Subcutaneous abdominal adipose tissue (tissue), 5 donors: ENCODE measurements at regions not wholly inside any gene's neighbourhood (a gene's known extent, or its start where the extent isn't known, plus 50 kb on each side); places are given as distances from the start of the nearest gene placed in this dataset.

Experiments used
- H3K27ac ChIP-seq: one replicate; pipeline ENCODE4 v1.7.0; 2013; ENCODE audit warnings: low read depth, mild to moderate bottlenecking, inconsistent platforms, low read length, moderate library complexity
- H3K27me3 ChIP-seq, 5 donors: one replicate each; pipeline ENCODE4 v1.7.0; 2013; ENCODE audit warnings: low read length in 5 of 5, inconsistent platforms in 1 of 5; ENCODE audit not compliant: control insufficient read depth in 5 of 5, insufficient read depth in 4 of 5
- H3K36me3 ChIP-seq, 5 donors: one replicate each; pipeline ENCODE4 v1.7.0; 2013; ENCODE audit warnings: low read length in 5 of 5; ENCODE audit not compliant: control insufficient read depth in 5 of 5, insufficient read depth in 5 of 5
- H3K4me1 ChIP-seq, 5 donors: one replicate each; pipeline ENCODE4 v1.7.0; 2013; ENCODE audit warnings: low read length in 5 of 5, mild to moderate bottlenecking in 3 of 5, moderate library complexity in 1 of 5; ENCODE audit not compliant: control insufficient read depth in 5 of 5, insufficient read depth in 5 of 5
- H3K4me3 ChIP-seq, 5 donors: one replicate each; pipeline ENCODE4 v1.7.0; 2013; ENCODE audit warnings: low read length in 5 of 5, low read depth in 1 of 5
- H3K9ac ChIP-seq, 5 donors: one replicate each; pipeline ENCODE4 v1.7.0; 2013; ENCODE audit warnings: low read length in 5 of 5, mild to moderate bottlenecking in 4 of 5, moderate library complexity in 3 of 5
- H3K9me3 ChIP-seq, 5 donors: one replicate each; pipeline ENCODE4 v1.7.0; 2013; ENCODE audit warnings: low read length in 5 of 5; ENCODE audit not compliant: control insufficient read depth in 5 of 5
- donor health status: healthy.
- donor health status: healthy.
- donor health status: healthy.
- donor health status: healthy.
- donor health status: healthy.

DNA sequence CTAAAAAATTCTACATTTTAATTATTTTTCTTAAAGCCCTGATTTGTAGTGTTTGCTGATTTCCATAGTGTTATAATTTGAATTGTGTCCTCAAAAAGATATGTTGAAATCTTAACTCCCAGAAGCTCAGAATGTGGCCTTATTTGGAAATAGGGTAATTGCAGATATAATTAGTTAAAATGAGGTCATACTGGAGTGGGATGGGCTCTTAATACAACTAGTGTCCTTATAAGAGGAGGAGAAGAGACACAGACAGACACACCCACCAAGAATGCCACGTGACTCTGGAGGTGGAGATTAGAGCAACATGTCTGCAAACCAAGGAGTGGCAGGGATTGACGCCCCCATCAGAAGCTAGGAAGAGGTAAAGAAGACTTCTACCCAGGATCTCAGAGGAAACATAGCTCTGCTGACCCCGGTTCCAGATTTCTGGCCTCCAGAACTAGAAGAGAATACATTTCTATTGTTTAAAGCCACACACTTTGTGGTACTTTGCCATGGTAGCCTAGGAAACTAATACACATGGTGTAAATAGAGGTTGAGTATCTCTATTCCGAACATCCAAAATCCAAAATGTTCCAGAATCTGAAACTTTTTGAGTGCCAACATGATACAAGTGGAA lies 70.5 kb upstream of the IRF2 start:
- H3K36me3 ChIP-seq: no peaks in the 10 kb centered on the region
- H3K4me3 ChIP-seq: no peak overlapping the region
- no peak overlapping the region for H3K27ac ChIP-seq
- no peak overlapping the region for H3K9ac ChIP-seq
- H3K9me3 ChIP-seq: no peaks in the 10 kb centered on the region
- peaks cover 0 to 6% (median 2%) of the 10 kb centered on the region in 5 donors for H3K4me1 ChIP-seq
- H3K27me3 ChIP-seq: peaks cover 0 to 3% (median 0%) of the 10 kb centered on the region in 5 donors

DNA sequence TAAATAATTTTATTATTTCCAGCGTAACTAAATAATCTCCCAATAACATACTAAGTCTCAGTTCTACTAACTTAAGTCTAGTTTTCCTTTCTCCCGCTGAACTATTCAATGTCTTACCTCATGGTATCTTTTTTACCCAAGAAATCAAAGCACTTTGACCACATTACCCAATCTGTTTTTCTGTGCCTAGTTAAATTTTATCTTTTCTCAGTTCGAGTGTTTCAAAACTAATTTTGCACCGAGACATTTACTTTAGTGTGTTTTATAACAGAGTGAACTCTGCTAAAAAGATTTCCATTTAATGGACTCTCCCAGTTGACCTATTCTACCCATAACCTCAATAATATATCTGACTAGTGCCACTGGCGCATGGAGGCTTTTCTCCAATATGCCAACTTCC lies 67.6 kb upstream of the IRF2 start:
- H3K4me1 ChIP-seq: peaks cover 0 to 4% (median 2%) of the 10 kb centered on the region in 5 donors
- no peaks in the 10 kb centered on the region for H3K27me3 ChIP-seq
- H3K9me3 ChIP-seq: no peaks in the 10 kb centered on the region
- H3K36me3 ChIP-seq: no peaks in the 10 kb centered on the region
- no peak overlapping the region for H3K4me3 ChIP-seq
- no peak overlapping the region for H3K9ac ChIP-seq
- H3K27ac ChIP-seq: no peak overlapping the region

DNA sequence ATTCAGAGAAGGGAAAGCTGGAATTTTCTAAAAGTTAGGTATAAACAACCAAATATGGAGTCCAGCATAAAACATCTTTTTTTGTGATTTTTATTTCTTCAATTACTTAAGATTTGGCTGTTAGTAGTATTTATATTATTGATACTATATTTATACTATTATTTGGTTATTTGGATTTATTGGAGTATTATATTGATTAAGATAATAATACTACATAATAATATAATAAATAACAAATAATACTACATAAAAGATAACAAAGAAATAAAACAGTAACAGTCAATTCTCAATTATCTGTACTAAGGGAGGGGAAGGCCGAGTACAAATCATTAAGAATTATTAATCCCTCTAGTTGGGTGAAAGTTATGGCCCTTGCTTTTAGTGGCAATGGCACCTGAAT lies 66.0 kb upstream of the IRF2 start:
- Histone ChIP-seq H3K27me3 (no peaks in the 10 kb centered on the region), H3K36me3 (no peaks in the 10 kb centered on the region), H3K9me3 (no peaks in the 10 kb centered on the region), H3K4me3 (no peak overlapping the region), H3K9ac (no peak overlapping the region), H3K27ac (no peak overlapping the region), H3K4me1 (peaks cover 0 to 16% (median 15%) of the 10 kb centered on the region in 5 donors)

DNA sequence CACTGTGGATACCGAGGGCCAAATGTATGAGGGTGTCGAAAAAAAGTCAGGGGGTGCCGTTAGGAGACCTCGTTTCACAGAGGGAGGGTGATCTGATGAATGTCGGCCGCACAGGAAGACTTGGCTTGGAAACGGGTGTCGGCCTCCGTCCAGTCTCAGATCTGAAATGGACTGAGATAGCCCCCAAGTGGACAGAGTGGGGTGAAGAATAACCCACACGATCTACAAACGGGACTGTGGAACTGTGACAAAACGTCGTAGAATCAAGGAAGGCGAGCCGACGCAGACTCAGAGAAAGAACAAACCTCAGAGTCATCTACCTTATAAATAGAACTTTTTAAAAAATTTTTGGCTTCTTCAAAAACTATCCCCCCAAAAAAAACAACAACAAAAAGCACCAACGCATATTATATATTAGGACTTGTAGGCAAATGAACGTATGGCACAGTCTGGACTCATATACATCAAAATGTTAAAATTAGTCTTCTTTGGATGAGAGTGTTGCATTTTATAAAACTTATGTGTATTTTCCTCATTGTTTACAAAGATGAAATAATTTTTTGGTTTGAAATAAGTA lies 63.8 kb upstream of the IRF2 start:
- H3K4me3 ChIP-seq: peak overlapping the region; percentile 69 to 90 (median 85)
- H3K27ac ChIP-seq: peak overlapping the region; percentile 99
- peak overlapping the region; percentile 38 to 99 (median 92) for H3K9ac ChIP-seq
- no peaks in the 10 kb centered on the region for H3K27me3 ChIP-seq
- H3K4me1 ChIP-seq: peaks cover 0 to 27% (median 20%) of the 10 kb centered on the region in 5 donors
- no peaks in the 10 kb centered on the region for H3K9me3 ChIP-seq
- H3K36me3 ChIP-seq: no peaks in the 10 kb centered on the region

DNA sequence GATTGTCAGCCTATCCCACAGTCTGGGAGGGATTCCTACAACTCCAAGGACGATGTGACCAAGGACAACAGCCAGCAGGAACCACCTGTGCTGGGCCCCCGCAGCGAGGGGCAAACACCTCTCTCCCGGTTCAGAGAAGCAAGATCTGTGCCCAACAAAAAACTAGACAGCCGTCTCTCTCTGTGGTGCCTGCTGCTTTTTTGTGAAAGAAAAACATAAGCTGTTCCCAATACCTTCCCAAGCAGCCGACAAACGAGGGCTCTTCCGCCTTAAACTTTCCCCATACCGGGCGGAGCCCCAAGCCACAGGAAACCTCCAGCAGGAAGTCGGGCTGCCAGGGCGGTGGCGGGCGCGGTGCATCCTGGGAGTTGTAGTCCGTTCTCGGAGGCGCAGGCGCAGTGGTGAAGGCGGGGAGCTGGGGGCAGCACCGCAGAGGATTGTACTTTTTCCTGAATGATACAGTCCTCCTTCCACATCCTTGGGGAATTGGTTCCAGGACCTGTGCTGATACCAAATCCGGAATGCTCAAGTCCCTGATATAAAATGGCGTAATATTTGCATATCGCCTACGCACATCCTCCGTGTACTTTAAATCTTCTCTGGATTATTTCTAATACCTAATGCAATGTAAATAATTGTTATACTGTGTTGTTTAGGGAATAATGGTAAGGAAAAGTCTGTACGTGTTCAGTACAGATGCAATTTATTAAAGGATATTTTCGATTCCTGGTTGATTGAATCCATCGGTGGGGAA lies 63.1 kb upstream of the IRF2 start:
- no peaks in the 10 kb centered on the region for H3K36me3 ChIP-seq
- peak overlapping the region; percentile 99 for H3K27ac ChIP-seq

DNA sequence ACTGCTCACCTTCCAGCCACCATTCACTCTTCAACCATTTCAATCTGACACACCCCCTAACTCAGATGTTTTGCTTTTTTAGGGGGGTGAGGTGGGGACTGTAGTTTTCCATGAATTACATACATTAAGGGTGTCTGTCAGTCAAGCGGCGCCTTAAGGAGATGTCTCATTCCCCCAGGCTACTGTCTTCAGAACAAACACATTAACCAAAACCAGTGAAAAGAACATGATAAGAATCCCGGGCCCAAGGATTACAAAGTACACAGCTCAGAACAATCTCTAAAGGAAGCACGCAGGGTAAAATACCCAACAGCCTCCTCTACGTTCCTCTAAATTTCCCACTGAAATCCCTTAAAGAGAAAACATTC lies 62.5 kb upstream of the IRF2 start:
- H3K4me1 ChIP-seq: peaks cover 0 to 27% (median 20%) of the 10 kb centered on the region in 5 donors
- peak overlapping the region; percentile 69 to 94 (median 85) for H3K4me3 ChIP-seq
- H3K9me3 ChIP-seq: no peaks in the 10 kb centered on the region
- H3K27me3 ChIP-seq: no peaks in the 10 kb centered on the region
- H3K27ac ChIP-seq: peak overlapping the region; percentile 99
- no peaks in the 10 kb centered on the region for H3K36me3 ChIP-seq
- peak overlapping the region; percentile 78 to 99 (median 92) for H3K9ac ChIP-seq

More for the DNA sequence above, 63.1 kb upstream of the IRF2 start:
- Histone ChIP-seq H3K27me3 (no peaks in the 10 kb centered on the region), H3K4me3 (peak overlapping the region; percentile 69 to 94 (median 85)), H3K4me1 (peaks cover 0 to 27% (median 20%) of the 10 kb centered on the region in 5 donors), H3K9me3 (no peaks in the 10 kb centered on the region), H3K9ac (peak overlapping the region; percentile 78 to 99 (median 92))

DNA sequence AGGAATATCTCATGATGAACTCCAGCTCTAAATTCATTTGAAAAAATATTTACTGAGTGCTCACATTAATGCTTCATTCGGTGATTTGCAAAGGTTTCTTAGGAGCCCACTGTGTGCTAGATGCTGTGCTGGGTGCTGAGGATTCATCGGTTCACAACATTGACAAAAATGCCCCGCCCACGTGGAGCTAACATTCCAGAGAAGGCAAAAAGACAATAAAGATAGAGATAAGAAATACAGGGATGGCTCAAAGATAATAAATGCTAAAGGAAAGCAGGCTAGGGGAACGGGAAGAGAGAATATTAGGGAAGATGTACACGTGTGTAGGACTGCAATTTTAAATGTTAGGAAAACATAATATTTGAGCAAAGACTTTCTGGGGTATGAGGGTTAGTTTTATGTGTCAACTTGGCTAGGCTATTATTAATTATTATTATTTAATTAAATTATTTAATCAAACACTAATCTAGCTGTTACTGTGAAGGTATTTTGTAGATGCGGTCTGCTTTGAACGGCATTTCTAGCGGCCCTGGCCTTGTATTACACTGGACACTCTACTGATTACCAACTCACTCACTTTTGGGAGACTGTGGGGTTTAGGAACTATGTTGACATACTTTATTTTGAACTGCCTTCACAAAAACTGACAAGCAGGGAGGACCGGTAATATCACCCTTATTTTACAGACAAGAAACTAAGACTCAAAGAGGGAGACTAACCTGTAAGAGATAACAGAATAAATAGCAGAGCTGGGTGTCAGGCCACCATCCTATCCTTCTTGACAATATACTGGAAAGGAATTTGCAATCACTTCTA lies 61.9 kb upstream of the IRF2 start:
- H3K4me1 ChIP-seq: peaks cover 0 to 27% (median 20%) of the 10 kb centered on the region in 5 donors
- H3K9ac ChIP-seq: peak overlapping the region in 4 of 5 donors; percentile 82 to 99 (median 95)
- peak overlapping the region; percentile 69 to 94 (median 85) for H3K4me3 ChIP-seq
- H3K9me3 ChIP-seq: no peaks in the 10 kb centered on the region
- H3K27ac ChIP-seq: peak overlapping the region; percentile 99
- H3K27me3 ChIP-seq: no peaks in the 10 kb centered on the region
- H3K36me3 ChIP-seq: no peaks in the 10 kb centered on the region

DNA sequence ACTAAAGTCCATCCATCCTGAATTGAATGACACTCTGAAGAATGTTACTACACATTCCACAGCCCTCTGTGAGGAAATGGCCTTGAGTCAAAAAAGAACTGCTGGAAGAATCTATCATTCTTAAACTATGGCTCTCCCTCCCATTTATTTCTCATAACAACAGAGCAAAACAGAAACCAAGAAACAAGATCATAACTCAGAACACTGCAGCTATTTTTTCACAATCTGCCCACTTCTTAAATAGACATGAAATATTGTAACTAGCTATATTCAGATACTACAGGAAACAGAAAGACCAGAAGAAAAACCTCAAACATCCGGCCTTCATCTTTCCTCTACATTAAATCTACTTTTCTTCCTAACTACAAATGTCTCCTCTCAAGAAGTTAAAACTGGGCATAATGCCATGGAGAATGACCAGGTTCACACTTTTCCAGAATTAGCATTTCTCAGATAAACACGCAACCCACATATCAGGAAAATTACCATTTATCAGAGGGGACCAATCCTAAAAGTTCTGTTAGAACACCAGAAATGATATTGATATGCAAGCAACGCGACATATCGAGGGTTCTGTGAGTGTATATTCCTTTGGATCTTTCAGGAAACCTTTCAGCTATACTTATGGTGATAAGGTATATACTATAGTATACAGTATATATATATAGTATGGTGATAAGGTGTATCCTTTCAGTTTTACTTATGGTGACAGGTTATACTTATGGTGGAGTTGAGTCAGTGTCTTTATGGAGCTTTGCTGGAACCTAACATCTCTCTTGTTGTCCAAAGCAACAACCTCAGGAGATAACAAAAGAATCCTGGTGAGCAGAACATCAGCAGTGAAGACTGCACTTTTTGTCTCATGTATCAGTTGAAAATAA lies 60.4 kb upstream of the IRF2 start:
- no peaks in the 10 kb centered on the region for H3K27me3 ChIP-seq
- no peak overlapping the region for H3K4me3 ChIP-seq
- no peak overlapping the region for H3K9ac ChIP-seq

DNA sequence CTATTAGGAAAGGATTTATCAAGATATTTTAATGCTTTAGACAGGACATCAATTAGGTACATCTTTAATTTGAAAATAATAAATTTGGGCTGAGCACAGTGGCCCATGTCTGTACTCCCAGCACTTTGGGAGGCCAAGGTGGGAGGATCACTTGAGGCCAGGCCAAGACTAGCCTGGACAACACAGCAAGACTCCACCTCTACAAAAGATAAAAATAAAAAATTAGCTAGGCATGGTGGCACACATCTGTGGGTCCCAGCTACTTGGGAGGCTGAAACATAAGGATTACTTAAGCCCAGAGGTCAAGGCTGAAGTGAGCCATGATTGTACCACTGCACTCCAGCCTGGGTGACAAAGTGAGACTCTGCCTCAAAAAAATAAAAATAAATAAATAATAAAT lies 59.6 kb upstream of the IRF2 start:
- peaks cover 0 to 27% (median 20%) of the 10 kb centered on the region in 5 donors for H3K4me1 ChIP-seq
- H3K27ac ChIP-seq: no peak overlapping the region
- H3K9ac ChIP-seq: no peak overlapping the region
- no peaks in the 10 kb centered on the region for H3K36me3 ChIP-seq
- H3K4me3 ChIP-seq: no peak overlapping the region
- no peaks in the 10 kb centered on the region for H3K27me3 ChIP-seq
- no peaks in the 10 kb centered on the region for H3K9me3 ChIP-seq

More for the DNA sequence above, 60.4 kb upstream of the IRF2 start:
- Histone ChIP-seq H3K36me3 (no peaks in the 10 kb centered on the region), H3K27ac (peak overlapping the region; percentile 49), H3K9me3 (no peaks in the 10 kb centered on the region), H3K4me1 (peaks cover 0 to 27% (median 20%) of the 10 kb centered on the region in 5 donors)
